ENCODE measurements at regions not wholly inside any gene's neighbourhood (a gene's known extent, or its start where the extent isn't known, plus 50 kb on each side); places are given as distances from the start of the nearest gene placed in this dataset.

DNA sequence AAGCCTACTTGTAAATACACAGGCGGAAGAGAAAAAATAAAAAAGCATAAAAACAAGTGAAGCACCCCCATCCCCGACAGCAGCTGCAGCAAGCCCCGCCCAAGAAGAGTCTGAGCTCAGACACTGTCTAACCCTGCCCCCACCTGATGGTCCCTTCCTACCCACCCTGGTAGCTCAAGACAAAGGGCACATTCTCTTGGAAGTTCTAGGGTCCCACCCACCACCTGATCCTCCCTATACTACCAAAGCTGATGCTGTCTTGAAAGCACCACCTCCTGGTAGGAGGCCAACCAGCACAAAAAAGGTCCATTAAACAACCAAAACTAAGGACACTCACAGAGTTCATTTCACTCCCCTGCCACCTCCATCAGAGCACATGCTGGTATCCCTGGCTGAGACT, 308.2 kb downstream of the KLHL13 start:
- DNase-seq (ENCODE audit: low read depth): no peak
- H3K4me3 ChIP-seq (ENCODE audit: low read length): no peak overlapping the region
- TF ChIP-seq, protein P1, sequence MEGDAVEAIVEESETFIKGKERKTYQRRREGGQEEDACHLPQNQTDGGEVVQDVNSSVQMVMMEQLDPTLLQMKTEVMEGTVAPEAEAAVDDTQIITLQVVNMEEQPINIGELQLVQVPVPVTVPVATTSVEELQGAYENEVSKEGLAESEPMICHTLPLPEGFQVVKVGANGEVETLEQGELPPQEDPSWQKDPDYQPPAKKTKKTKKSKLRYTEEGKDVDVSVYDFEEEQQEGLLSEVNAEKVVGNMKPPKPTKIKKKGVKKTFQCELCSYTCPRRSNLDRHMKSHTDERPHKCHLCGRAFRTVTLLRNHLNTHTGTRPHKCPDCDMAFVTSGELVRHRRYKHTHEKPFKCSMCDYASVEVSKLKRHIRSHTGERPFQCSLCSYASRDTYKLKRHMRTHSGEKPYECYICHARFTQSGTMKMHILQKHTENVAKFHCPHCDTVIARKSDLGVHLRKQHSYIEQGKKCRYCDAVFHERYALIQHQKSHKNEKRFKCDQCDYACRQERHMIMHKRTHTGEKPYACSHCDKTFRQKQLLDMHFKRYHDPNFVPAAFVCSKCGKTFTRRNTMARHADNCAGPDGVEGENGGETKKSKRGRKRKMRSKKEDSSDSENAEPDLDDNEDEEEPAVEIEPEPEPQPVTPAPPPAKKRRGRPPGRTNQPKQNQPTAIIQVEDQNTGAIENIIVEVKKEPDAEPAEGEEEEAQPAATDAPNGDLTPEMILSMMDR (IDR thresholded peaks at IDR 0.05; ENCODE audit: insufficient read depth, low read depth, low read length, missing control alignments): no peak

DNA sequence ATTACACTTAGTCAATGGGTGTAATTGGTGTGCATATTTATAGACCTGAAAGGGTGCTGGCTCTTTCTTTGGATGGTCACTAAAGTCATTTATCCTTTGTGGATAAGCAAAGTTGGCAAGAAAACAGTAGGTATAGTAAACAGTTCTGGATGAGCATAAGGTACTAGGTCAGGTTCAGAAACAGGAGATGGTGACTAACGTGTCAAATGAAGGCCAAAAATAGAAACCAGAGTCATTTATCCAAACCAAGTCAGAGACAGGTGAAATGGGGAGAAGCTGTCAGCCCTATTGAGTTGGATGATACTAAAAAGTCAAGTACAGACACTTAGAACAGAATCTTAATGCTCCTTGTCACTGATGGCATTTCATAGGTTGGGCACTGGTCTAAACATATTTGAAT, 313.1 kb downstream of the KLHL13 start:
- no peak overlapping the region for H3K4me3 ChIP-seq (ENCODE audit: low read length)
- TF ChIP-seq, protein P1 (IDR thresholded peaks at IDR 0.05; ENCODE audit: insufficient read depth, low read depth, low read length, missing control alignments): no peak
- DNase-seq (ENCODE audit: low read depth): no peak

DNA sequence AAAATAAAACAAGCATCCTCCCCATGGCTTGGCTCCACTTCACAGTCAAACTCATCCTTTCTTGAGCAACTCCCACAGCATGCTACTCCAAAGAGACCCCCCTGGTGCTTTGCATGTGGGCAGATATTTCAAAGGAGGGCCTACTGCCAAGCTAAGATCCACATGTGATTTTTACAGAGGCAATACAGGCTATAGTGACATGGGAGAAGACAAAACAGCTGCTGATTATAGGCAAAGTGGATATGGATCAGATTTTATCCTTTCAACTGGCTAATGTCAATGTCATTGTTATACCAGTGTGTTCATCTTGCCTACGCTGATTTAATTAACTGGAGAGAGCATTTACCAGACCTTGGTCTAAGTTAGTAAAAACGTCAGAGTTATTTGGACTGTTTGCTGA, 328.3 kb downstream of the KLHL13 start:
- TF ChIP-seq, protein P1 (IDR thresholded peaks at IDR 0.05; ENCODE audit: insufficient read depth, low read depth, low read length, missing control alignments): no peak
- no peak for DNase-seq (ENCODE audit: low read depth)
- H3K4me3 ChIP-seq (ENCODE audit: low read length): no peak overlapping the region

DNA sequence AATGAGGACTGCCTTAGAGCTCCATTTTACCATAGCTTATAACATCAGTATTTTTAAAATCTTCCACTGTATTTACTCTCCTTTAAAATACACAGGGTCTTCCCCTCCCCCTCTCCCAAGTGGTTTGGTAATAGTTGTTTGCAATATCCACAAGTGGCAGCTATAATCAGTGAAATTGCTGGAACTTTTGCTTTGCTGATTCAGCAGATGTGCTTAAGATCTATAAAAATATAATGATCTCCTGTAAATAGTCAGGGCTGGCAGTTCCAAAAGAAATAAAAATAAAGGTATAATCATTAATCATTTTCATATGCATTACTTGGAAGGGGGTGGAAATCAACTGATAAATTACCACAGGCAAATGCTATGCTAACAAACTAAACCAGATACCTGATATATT, 345.2 kb downstream of the KLHL13 start:
- TF ChIP-seq, protein P1 (IDR thresholded peaks at IDR 0.05; ENCODE audit: insufficient read depth, low read depth, low read length, missing control alignments): no peak
- no peak for DNase-seq (ENCODE audit: low read depth)
- H3K4me3 ChIP-seq (ENCODE audit: low read length): no peak overlapping the region

DNA sequence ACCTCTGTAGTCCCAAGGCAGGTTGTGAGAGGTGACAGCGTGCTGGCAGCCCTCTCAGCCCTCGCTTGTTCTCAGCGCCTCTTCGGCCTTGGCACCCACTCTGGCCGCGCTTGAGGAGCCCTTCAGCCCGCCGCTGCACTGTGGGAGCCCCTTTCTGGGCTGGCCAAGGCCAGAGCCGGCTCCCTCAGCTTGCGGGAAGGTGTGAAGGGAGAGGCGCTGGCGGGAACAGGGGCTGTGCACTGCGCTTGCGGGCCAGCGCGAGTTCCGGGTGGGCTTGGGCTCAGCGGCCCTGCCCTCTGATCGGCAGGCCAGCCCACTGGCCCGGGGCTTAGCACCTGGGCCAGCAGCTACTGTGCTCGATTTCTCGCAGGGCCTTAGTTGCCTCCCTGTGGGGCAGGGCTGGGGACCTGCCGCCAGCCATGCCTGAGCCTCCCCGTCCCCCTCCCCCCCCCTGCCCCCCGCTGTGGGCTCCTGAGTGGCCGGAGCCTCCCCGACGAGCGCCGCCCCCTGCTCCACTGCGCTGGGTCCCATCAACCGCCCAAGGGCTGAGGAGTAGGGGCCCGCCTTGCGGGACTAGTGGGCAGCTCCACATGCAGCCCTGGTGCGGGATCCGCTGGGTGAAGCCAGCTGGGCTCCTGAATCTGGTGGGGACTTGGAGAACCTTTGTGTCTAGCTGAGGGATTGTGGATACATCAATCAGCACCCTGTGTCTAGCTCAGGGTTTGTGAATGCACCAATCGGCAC, 347.6 kb downstream of the KLHL13 start:
- TF ChIP-seq, protein P1 (IDR thresholded peaks at IDR 0.05; ENCODE audit: insufficient read depth, low read depth, low read length, missing control alignments): no peak
- H3K4me3 ChIP-seq (ENCODE audit: low read length): no peak overlapping the region
- no peak for DNase-seq (ENCODE audit: low read depth)

DNA sequence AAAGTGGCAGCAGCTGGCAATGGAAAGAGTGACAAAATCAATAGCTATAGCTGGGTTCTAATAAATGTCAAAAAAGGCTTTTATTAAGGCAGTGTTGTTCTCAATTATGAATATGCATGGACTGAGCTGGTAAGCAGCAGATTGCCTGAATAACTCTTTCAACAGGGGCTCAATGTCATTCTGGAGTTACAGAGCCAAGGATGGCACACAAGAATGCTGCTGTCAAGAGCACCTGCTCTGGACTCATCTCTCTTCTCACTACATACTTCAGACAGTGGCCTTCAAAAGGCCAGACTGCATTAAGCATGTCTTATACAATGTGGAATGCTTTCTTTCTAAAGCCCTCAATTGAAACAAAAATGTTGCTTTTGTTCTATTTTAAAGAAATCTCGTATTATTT, 351.4 kb downstream of the KLHL13 start:
- H3K4me3 ChIP-seq (ENCODE audit: low read length): no peak overlapping the region
- DNase-seq (ENCODE audit: low read depth): no peak
- TF ChIP-seq, protein P1 (IDR thresholded peaks at IDR 0.05; ENCODE audit: insufficient read depth, low read depth, low read length, missing control alignments): no peak

DNA sequence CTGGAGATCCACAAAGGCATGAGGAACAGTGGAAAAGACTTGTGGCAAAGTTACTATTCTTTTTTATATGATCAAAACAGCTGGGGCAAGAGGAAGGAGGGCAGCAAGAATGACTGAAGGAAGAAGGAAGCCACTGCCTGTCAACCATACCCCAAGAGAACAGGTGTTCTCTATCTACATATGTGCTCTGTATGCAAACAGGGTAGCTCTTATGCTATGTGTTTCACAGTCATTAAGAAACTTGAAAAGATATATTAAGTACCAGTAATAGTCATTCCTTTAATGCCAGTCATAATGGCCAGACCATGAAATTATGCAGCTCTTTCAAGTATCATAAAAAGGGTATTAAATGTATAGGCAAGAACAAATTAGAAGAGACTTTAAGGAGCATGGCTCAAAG, 363.9 kb downstream of the KLHL13 start:
- TF ChIP-seq, protein P1 (IDR thresholded peaks at IDR 0.05; ENCODE audit: insufficient read depth, low read depth, low read length, missing control alignments): no peak
- DNase-seq (ENCODE audit: low read depth): no peak
- H3K4me3 ChIP-seq (ENCODE audit: low read length): no peak overlapping the region
